ENCODE measurements at regions not wholly inside any gene's neighbourhood (a gene's known extent, or its start where the extent isn't known, plus 50 kb on each side); places are given as distances from the start of the nearest gene placed in this dataset.

- no peak for DNase-seq (ENCODE audit: low spot score)
- H3K4me1 ChIP-seq (ENCODE audit: control insufficient read depth in 4 of 4, insufficient read depth in 4 of 4, low read length in 3 of 4), result peaks cover 0 to 6% (median 5%) of the 10 kb centered on the region in 4 donors
- no peaks in the 10 kb centered on the region for H3K27me3 ChIP-seq (ENCODE audit: control insufficient read depth in 4 of 4, insufficient read depth in 4 of 4, low read length in 3 of 4)
- H3K4me3 ChIP-seq (ENCODE audit: low read depth in 1 of 3, low read length in 3 of 3), result no peak overlapping the region
- no peaks in the 10 kb centered on the region for H3K36me3 ChIP-seq (ENCODE audit: control insufficient read depth in 4 of 4, insufficient read depth in 3 of 4, low read depth in 1 of 4, low read length in 3 of 4)
- H3K9me3 ChIP-seq (ENCODE audit: control insufficient read depth in 4 of 4, low read length in 3 of 4), result no peaks in the 10 kb centered on the region
- no peak overlapping the region for H3K27ac ChIP-seq (ENCODE audit: low read depth in 1 of 2, low read length in 2 of 2)
- no peak overlapping the region for H3K9ac ChIP-seq (ENCODE audit: low read depth in 1 of 2, low read length in 2 of 2)
- TF ChIP-seq MAX (IDR thresholded peaks at IDR 0.05) (no peak), RAD21 (IDR thresholded peaks at IDR 0.05) (no peak), RXRA (IDR thresholded peaks at IDR 0.05) (no peak), TAF1 (conservative IDR thresholded peaks at IDR 0.05) (no peak), FOXA2 (IDR thresholded peaks at IDR 0.05) (no peak), NR2F2 (IDR thresholded peaks at IDR 0.05) (no peak), SP1 (IDR thresholded peaks at IDR 0.05) (no peak), GABPA (IDR thresholded peaks at IDR 0.05 in 1 of 2, conservative IDR thresholded peaks at IDR 0.05 in 1 of 2) (no peak)
- WGBS, result 91% methylated on average over 2 of the region's 2 CpGs
These were observed 63.4 kb upstream of the SLC35C1 start for GRCh38 chr11:45741582-45741981.

DNA sequence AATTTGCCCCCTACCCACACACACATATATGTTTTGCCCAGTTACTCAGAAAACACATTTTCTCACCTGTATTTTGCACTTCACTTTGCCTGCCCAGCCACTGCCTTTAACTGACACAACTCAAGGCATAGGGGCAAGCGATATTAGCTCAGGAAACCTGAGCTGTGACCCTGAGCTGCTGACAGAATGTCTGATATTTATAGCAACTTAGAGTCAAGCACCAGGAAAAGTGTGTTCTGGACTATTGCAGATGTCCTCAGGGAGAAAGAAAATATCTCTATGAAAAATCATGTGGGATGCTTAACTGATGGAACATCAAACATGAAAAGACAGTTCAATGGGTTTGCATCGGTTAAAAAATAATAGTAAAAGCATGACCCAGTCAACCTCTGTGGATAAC, 63.9 kb upstream of the SLC35C1 start:
- Histone ChIP-seq H3K36me3 (ENCODE audit: control insufficient read depth in 4 of 4, insufficient read depth in 3 of 4, low read depth in 1 of 4, low read length in 3 of 4) (no peaks in the 10 kb centered on the region), H3K9me3 (ENCODE audit: control insufficient read depth in 4 of 4, low read length in 3 of 4) (no peaks in the 10 kb centered on the region), H3K9ac (ENCODE audit: low read depth in 1 of 2, low read length in 2 of 2) (no peak overlapping the region), H3K4me3 (ENCODE audit: low read depth in 1 of 3, low read length in 3 of 3) (no peak overlapping the region), H3K27me3 (ENCODE audit: control insufficient read depth in 4 of 4, insufficient read depth in 4 of 4, low read length in 3 of 4) (no peaks in the 10 kb centered on the region), H3K27ac (ENCODE audit: low read depth in 1 of 2, low read length in 2 of 2) (no peak overlapping the region), H3K4me1 (ENCODE audit: control insufficient read depth in 4 of 4, insufficient read depth in 4 of 4, low read length in 3 of 4) (peaks cover 0 to 11% (median 5%) of the 10 kb centered on the region in 4 donors)
- no peak for DNase-seq (ENCODE audit: low spot score)
- 82% methylated on average over 2 of the region's 2 CpGs for WGBS
- TF ChIP-seq EGR1 (IDR thresholded peaks at IDR 0.05; ENCODE audit: low read depth in 2 of 2) (no peak), YY1 (IDR thresholded peaks at IDR 0.05) (no peak), ZBTB33 (IDR thresholded peaks at IDR 0.05) (no peak), GABPA (IDR thresholded peaks at IDR 0.05 in 1 of 2, conservative IDR thresholded peaks at IDR 0.05 in 1 of 2) (no peak), SP1 (IDR thresholded peaks at IDR 0.05) (no peak), HNF4A (conservative IDR thresholded peaks at IDR 0.05) (no peak)

DNA sequence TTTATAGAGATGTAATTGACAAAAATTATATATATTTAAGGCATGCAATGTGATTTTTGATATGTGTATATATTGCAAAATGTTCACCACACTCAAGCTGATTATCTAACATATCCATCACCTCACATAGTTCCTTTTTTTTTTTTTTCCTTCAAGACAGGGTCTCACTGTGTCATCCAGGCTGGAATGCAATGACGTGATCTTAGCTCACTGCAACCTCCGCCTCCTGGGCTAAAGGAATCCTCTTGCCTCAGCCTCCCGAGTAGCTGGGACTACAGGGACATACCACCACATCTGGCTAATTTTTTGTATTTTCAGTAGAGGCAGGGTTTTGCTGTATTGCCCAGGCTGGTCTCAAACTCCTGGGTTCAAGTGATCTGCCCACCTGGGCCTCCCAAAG, 65.1 kb upstream of the SLC35C1 start:
- H3K27ac ChIP-seq (ENCODE audit: low read depth in 1 of 2, low read length in 2 of 2), result no peak overlapping the region
- H3K36me3 ChIP-seq (ENCODE audit: control insufficient read depth in 4 of 4, insufficient read depth in 3 of 4, low read depth in 1 of 4, low read length in 3 of 4), result no peaks in the 10 kb centered on the region
- H3K4me3 ChIP-seq (ENCODE audit: low read depth in 1 of 3, low read length in 3 of 3), result no peak overlapping the region
- no peaks in the 10 kb centered on the region for H3K9me3 ChIP-seq (ENCODE audit: control insufficient read depth in 4 of 4, low read length in 3 of 4)
- H3K27me3 ChIP-seq (ENCODE audit: control insufficient read depth in 4 of 4, insufficient read depth in 4 of 4, low read length in 3 of 4), result no peaks in the 10 kb centered on the region
- WGBS, result 92% methylated on average over 3 of the region's 3 CpGs
- no peak for DNase-seq (ENCODE audit: low spot score)
- H3K4me1 ChIP-seq (ENCODE audit: control insufficient read depth in 4 of 4, insufficient read depth in 4 of 4, low read length in 3 of 4), result peaks cover 0 to 11% (median 5%) of the 10 kb centered on the region in 4 donors
- H3K9ac ChIP-seq (ENCODE audit: low read depth in 1 of 2, low read length in 2 of 2), result no peak overlapping the region
- TF ChIP-seq HNF4A (conservative IDR thresholded peaks at IDR 0.05) (no peak), GABPA (IDR thresholded peaks at IDR 0.05 in 1 of 2, conservative IDR thresholded peaks at IDR 0.05 in 1 of 2) (no peak), ZBTB33 (IDR thresholded peaks at IDR 0.05) (no peak), EGR1 (IDR thresholded peaks at IDR 0.05; ENCODE audit: low read depth in 2 of 2) (no peak), MAX (IDR thresholded peaks at IDR 0.05) (no peak), HNF4G (IDR thresholded peaks at IDR 0.05) (no peak), NR2F2 (IDR thresholded peaks at IDR 0.05) (no peak), TAF1 (conservative IDR thresholded peaks at IDR 0.05) (no peak), CTCF (IDR thresholded peaks at IDR 0.05; ENCODE audit: low read depth, low read length, missing input control) (no peak), FOXA2 (IDR thresholded peaks at IDR 0.05) (no peak), SP1 (IDR thresholded peaks at IDR 0.05) (no peak), REST (IDR thresholded peaks at IDR 0.05) (no peak), JUND (IDR thresholded peaks at IDR 0.05) (no peak), RXRA (IDR thresholded peaks at IDR 0.05) (no peak), FOXA1 (IDR thresholded peaks at IDR 0.05) (no peak)
- TF ChIP-seq, protein P1, sequence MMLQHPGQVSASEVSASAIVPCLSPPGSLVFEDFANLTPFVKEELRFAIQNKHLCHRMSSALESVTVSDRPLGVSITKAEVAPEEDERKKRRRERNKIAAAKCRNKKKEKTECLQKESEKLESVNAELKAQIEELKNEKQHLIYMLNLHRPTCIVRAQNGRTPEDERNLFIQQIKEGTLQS (IDR thresholded peaks at IDR 0.05), result no peak
